ENCODE measurements at regions not wholly inside any gene's neighbourhood (a gene's known extent, or its start where the extent isn't known, plus 50 kb on each side); places are given as distances from the start of the nearest gene placed in this dataset.

- Histone ChIP-seq H3K36me3 (no peaks in the 10 kb centered on the region), H3K4me3 (no peak overlapping the region), H3K27ac (no peak overlapping the region), H3K9me3 (peaks cover 0 to 3% (median 0%) of the 10 kb centered on the region in 3 donors), H3K4me1 (no peaks in the 10 kb centered on the region), H3K27me3 (no peaks in the 10 kb centered on the region)
- intact Hi-C loops (cut with DNase I): no loop called here
- TF ChIP-seq POLR2A (IDR thresholded peaks at IDR 0.05): no peak
- no peak for TF ChIP-seq CTCF (IDR thresholded peaks at IDR 0.05)
- WGBS, 2 donors: 68 to 84% methylated on average over 3 of the region's 3 CpGs
- no peak for DNase-seq
Measured at GRCh38 chr1:55624766-55625165, 409.6 kb upstream of the USP24 start.

GRCh38 chr1:55623311-55623710 is 408.1 kb upstream of the USP24 start:
- Histone ChIP-seq H3K4me1 (no peaks in the 10 kb centered on the region), H3K36me3 (no peaks in the 10 kb centered on the region), H3K27me3 (no peaks in the 10 kb centered on the region), H3K9me3 (peaks cover 0 to 3% (median 0%) of the 10 kb centered on the region in 3 donors), H3K4me3 (no peak overlapping the region), H3K27ac (no peak overlapping the region)
- TF ChIP-seq CTCF (IDR thresholded peaks at IDR 0.05): no peak
- no peak for TF ChIP-seq POLR2A (IDR thresholded peaks at IDR 0.05)
- no peak for DNase-seq
- intact Hi-C loops (cut with DNase I): no loop called here
- 49 to 53% methylated on average over 3 to 4 of the region's 4 CpGs for WGBS, 2 donors

GRCh38 chr1:55622074-55622473 is 406.9 kb upstream of the USP24 start:
- TF ChIP-seq CTCF (IDR thresholded peaks at IDR 0.05) (no peak), POLR2A (IDR thresholded peaks at IDR 0.05) (no peak)
- WGBS, 2 donors: 67 to 81% methylated on average over 1 of the region's 1 CpG
- peaks cover 0 to 3% (median 0%) of the 10 kb centered on the region in 3 donors for H3K9me3 ChIP-seq
- no peaks in the 10 kb centered on the region for H3K27me3 ChIP-seq
- no peak overlapping the region for H3K27ac ChIP-seq
- intact Hi-C loops (cut with DNase I): no loop called here
- no peaks in the 10 kb centered on the region for H3K4me1 ChIP-seq
- H3K4me3 ChIP-seq: no peak overlapping the region
- no peaks in the 10 kb centered on the region for H3K36me3 ChIP-seq
- no peak for DNase-seq

- no peaks in the 10 kb centered on the region for H3K4me1 ChIP-seq
- intact Hi-C loops (cut with DNase I): loop anchor here (10.0 kb wide), 1 partner anchor 197 kb away; no protein-coding TSS in a partner anchor
- peaks cover 0 to 3% (median 0%) of the 10 kb centered on the region in 3 donors for H3K9me3 ChIP-seq
- 87 to 100% methylated on average over 1 of the region's 1 CpG for WGBS, 2 donors
- H3K27me3 ChIP-seq: no peaks in the 10 kb centered on the region
- H3K36me3 ChIP-seq: no peaks in the 10 kb centered on the region
- TF ChIP-seq POLR2A (IDR thresholded peaks at IDR 0.05): no peak
- no peak for TF ChIP-seq CTCF (IDR thresholded peaks at IDR 0.05)
- no peak for DNase-seq
- H3K27ac ChIP-seq: no peak overlapping the region
- no peak overlapping the region for H3K4me3 ChIP-seq
Measured at GRCh38 chr1:55618199-55618598, 403.0 kb upstream of the USP24 start.

GRCh38 chr1:55617288-55617982 is 402.3 kb upstream of the USP24 start:
- 69 to 77% methylated on average over 2 of the region's 2 CpGs for WGBS, 2 donors
- Histone ChIP-seq H3K9me3 (no peaks in the 10 kb centered on the region), H3K36me3 (no peaks in the 10 kb centered on the region), H3K4me3 (no peak overlapping the region), H3K4me1 (no peaks in the 10 kb centered on the region), H3K27ac (no peak overlapping the region), H3K27me3 (no peaks in the 10 kb centered on the region)
- TF ChIP-seq CTCF (IDR thresholded peaks at IDR 0.05) (no peak), POLR2A (IDR thresholded peaks at IDR 0.05) (no peak)
- intact Hi-C loops (cut with DNase I): loop anchor here (10.0 kb wide), 1 partner anchor 197 kb away; no protein-coding TSS in a partner anchor
- DNase-seq: no peak
